GM12874 (cell line): ENCODE measurements at regions not wholly inside any gene's neighbourhood (a gene's known extent, or its start where the extent isn't known, plus 50 kb on each side); places are given as distances from the start of the nearest gene placed in this dataset.

Experiments used
- TF ChIP-seq, protein P1 (sequence below): IDR thresholded peaks from 2 replicates; pipeline ENCODE4 v1.5.1; 2011; ENCODE audit warnings: low read depth, mild to moderate bottlenecking, control low read depth, low read length, moderate library complexity; ENCODE audit not compliant: insufficient read depth

GRCh38 chr13:33514362-33514761 is 228.8 kb upstream of the STARD13 start:
- TF ChIP-seq, protein P1, sequence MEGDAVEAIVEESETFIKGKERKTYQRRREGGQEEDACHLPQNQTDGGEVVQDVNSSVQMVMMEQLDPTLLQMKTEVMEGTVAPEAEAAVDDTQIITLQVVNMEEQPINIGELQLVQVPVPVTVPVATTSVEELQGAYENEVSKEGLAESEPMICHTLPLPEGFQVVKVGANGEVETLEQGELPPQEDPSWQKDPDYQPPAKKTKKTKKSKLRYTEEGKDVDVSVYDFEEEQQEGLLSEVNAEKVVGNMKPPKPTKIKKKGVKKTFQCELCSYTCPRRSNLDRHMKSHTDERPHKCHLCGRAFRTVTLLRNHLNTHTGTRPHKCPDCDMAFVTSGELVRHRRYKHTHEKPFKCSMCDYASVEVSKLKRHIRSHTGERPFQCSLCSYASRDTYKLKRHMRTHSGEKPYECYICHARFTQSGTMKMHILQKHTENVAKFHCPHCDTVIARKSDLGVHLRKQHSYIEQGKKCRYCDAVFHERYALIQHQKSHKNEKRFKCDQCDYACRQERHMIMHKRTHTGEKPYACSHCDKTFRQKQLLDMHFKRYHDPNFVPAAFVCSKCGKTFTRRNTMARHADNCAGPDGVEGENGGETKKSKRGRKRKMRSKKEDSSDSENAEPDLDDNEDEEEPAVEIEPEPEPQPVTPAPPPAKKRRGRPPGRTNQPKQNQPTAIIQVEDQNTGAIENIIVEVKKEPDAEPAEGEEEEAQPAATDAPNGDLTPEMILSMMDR: no peak

DNA sequence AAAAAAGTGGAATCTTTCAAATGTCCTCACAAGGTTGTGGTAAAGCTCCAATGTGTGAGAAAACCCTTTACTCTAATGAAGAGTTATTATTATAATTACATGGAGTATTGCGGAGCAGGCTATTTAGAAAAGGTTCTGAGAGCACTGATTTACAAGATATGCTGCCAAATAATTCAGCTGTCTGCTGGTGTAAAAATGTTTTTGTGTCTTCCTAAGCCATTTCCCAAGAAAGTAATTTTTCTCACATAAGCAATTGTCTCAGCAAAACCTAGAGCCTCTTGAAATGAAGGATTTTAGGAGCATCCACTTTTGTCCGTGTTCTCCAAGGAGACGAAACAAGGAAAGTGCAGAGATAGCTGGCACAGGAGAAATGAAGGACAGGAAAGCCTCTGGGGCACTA is 229.6 kb upstream of the STARD13 start:
- TF ChIP-seq, protein P1: no peak

DNA sequence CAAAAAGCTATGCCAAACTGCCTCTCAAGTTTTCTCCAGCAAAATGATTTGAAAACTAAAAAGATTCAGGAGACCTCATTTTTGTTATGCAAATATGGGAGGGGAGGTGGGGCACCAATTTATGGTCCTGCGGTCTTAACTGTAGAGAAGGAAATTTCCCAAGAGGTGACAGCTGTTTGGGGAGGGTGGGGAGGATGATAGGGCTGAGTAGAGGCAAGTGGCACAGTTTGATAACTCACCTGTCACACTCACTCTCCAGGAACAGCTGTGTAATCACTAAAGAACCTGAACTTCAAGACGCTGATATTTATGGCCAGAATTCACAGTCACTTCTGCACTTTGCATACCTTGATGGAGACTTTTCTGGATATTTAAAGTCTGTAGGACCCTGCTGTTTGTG is 232.9 kb upstream of the STARD13 start:
- TF ChIP-seq, protein P1: no peak

DNA sequence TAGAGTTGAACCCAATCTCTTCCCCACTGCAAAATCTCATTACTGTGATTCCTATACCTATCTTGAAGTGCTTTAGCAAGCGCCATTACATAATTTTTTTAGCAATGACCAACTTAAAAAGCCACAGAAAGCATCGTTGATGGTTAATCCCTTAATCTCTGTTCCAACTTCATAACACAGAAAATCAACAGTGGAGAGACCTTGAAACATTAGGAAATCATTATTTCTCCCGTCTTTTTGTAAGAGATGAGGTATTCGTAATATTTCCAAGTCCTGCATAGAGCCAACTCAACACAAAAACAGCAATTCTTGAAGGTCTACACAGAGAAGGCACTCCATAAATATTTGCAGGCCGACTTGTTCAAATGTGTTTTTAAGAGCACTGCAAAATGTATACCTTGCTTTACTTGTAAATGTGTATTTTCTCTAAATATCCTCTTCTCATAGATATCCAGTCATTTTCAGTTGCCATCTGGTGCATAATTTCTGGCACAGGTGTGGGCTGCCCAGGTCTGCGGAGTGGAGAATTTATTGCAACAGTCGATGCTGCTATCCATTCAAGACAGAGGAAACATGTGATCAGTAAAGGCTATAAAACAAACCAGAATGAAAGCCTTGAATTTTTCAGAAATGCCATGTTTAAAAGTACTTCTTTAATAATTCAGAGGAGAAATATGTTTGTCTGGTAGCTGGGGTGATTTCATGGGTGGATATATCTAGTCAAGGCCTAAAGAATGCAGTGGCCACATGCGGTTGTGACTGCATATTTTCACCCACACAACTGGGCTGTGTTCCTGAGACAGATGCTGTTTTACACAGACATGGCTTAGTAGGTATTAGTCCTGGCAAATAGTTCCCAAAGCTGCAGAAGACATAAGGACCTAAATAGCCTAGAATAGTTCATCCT is 234.3 kb upstream of the STARD13 start:
- TF ChIP-seq, protein P1: no peak

DNA sequence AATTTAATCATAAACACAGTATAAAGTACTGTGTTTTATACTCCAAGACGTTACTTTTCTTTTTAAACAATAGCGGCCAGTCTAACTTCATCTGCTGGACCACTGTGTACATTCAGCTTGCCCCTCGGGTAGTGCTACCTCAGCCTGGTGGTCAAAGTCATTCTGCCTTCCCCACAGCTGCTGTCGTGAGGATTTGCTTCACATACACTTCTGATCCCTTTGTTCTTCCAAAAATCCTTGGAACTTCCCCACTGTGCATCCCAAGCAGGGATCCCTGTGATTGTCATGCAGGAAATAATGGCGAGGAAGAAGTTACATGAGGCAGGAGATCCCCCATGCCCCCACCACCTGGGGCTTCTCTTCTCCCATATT is 234.9 kb upstream of the STARD13 start:
- TF ChIP-seq, protein P1: no peak

- TF ChIP-seq, protein P1: no peak
Observed at GRCh38 chr13:33524086-33524485, 238.5 kb upstream of the STARD13 start.

- TF ChIP-seq, protein P1: no peak
Observed at GRCh38 chr13:33525763-33526162, 240.2 kb upstream of the STARD13 start.
